WTC11 (cell line): ENCODE measurements at regions not wholly inside any gene's neighbourhood (a gene's known extent, or its start where the extent isn't known, plus 50 kb on each side); places are given as distances from the start of the nearest gene placed in this dataset.
"Not testable (repeated sequence)": the region's sequence is repeated elsewhere in the genome, so short reads cannot be mapped to it uniquely, and the experiment has no call there.

Source experiments
- ATAC-seq: fragments of 200-7000 bp; cut with Tn5 transposase; 2 replicates; pipeline ENCODE4 v1.10.0; 2021; ENCODE audit warnings: mild to moderate bottlenecking, moderate library complexity
- CTCF ChIA-PET: fragments of 300-600 bp; sonication (Branson Sonifier 250); formaldehyde crosslinking; loops from one replicate; lab custom pipeline; 2021; ENCODE audit warnings: antibody characterized with exemption; lab: Charles Lee
- POLR2A ChIA-PET: fragments of 350-600 bp; sonication (Branson Sonifier 250); formaldehyde crosslinking; loops from one replicate; lab custom pipeline; 2021; ENCODE audit warnings: antibody characterized with exemption; lab: Charles Lee
- DNase-seq: peaks from one replicate; pipeline ENCODE4 v3.0.0; 2021; ENCODE audit warnings: low spot score
- H3K27ac Mint-ChIP-seq: 2 replicates; pipeline ENCODE4 v1.8.0; 2021; ENCODE audit warnings: mixed read lengths
- H3K27me3 Mint-ChIP-seq: 2 replicates; pipeline ENCODE4 v1.8.0; 2021; ENCODE audit warnings: low read depth, mild to moderate bottlenecking, moderate library complexity, mixed read lengths
- H3K36me3 Mint-ChIP-seq: 2 replicates; pipeline ENCODE4 v1.8.0; 2021; ENCODE audit warnings: mixed read lengths
- H3K4me1 Mint-ChIP-seq: 2 replicates; pipeline ENCODE4 v1.8.0; 2022; ENCODE audit warnings: mixed read lengths
- H3K4me3 Mint-ChIP-seq: 2 replicates; pipeline ENCODE4 v1.8.0; 2021; ENCODE audit warnings: mild to moderate bottlenecking, moderate library complexity, mixed read lengths
- H3K9me3 Mint-ChIP-seq: 2 replicates; pipeline ENCODE4 v1.8.0; 2021; ENCODE audit warnings: mixed read lengths
- CTCF ChIP-seq: fragments of 200-600 bp; IDR thresholded peaks from 2 replicates; pipeline ENCODE4 v1.8.0; 2022; ENCODE audit warnings: antibody characterized with exemption
- E2F5 ChIP-seq: sonication (generic); formaldehyde crosslinking; IDR thresholded peaks from 2 replicates; pipeline ENCODE4 v1.8.1; 2022; ENCODE audit warnings: mild to moderate bottlenecking, moderate library complexity, missing genetic modification reagents
- ELF4 ChIP-seq: sonication (generic); formaldehyde crosslinking; IDR thresholded peaks from 2 replicates; pipeline ENCODE4 v1.8.1; 2022; ENCODE audit warnings: low read depth, mild to moderate bottlenecking, moderate library complexity, missing genetic modification reagents
- ERG ChIP-seq: fragments of 250-450 bp; sonication (Bioruptor Pico); IDR thresholded peaks from 2 replicates; pipeline ENCODE4 v1.8.0; 2021; ENCODE audit warnings: mild to moderate bottlenecking
- FOXJ3 ChIP-seq: sonication (generic); formaldehyde crosslinking; IDR thresholded peaks from 2 replicates; pipeline ENCODE4 v1.9.0; 2021; ENCODE audit warnings: missing genetic modification reagents, mild to moderate bottlenecking, borderline replicate concordance
- GRHL2 ChIP-seq: fragments of 250-450 bp; sonication (Bioruptor Pico); IDR thresholded peaks from 2 replicates; pipeline ENCODE4 v1.8.0; 2022; ENCODE audit warnings: mild to moderate bottlenecking, moderate library complexity; ENCODE audit not compliant: insufficient replicate concordance, severe bottlenecking
- GTF2I ChIP-seq: fragments of 250-450 bp; sonication (Bioruptor Pico); conservative IDR thresholded peaks from 2 replicates; pipeline ENCODE4 v1.4.0; 2021; ENCODE audit warnings: mild to moderate bottlenecking
- HMGA2 ChIP-seq: fragments of 250-450 bp; sonication (Bioruptor Pico); IDR thresholded peaks from 2 replicates; pipeline ENCODE4 v1.4.0; 2021; ENCODE audit warnings: mild to moderate bottlenecking, moderate library complexity
- JAZF1 ChIP-seq: fragments of 250-450 bp; sonication (Bioruptor Pico); IDR thresholded peaks from 2 replicates; pipeline ENCODE4 v1.9.0; 2021; ENCODE audit warnings: moderate library complexity, mild to moderate bottlenecking, inconsistent platforms
- MAX ChIP-seq: sonication (generic); formaldehyde crosslinking; IDR thresholded peaks from 2 replicates; pipeline ENCODE4 v1.8.0; 2022; ENCODE audit warnings: mild to moderate bottlenecking, missing genetic modification reagents
- MLX ChIP-seq: sonication (generic); formaldehyde crosslinking; IDR thresholded peaks from 2 replicates; pipeline ENCODE4 v1.8.1; 2023; ENCODE audit warnings: mild to moderate bottlenecking, missing genetic modification reagents, moderate library complexity
- NFE2L1 ChIP-seq: sonication (generic); formaldehyde crosslinking; IDR thresholded peaks from 2 replicates; pipeline ENCODE4 v1.8.1; 2023; ENCODE audit warnings: missing genetic modification reagents
- SP1 ChIP-seq: sonication (generic); formaldehyde crosslinking; conservative IDR thresholded peaks from 2 replicates; pipeline ENCODE4 v1.8.1; 2022; ENCODE audit warnings: missing genetic modification reagents
- TEAD1 ChIP-seq: sonication (generic); formaldehyde crosslinking; IDR thresholded peaks from 2 replicates; pipeline ENCODE4 v1.8.0; 2022; ENCODE audit warnings: mild to moderate bottlenecking, missing genetic modification reagents
- TP53 ChIP-seq: sonication (generic); formaldehyde crosslinking; IDR thresholded peaks from 2 replicates; pipeline ENCODE4 v1.8.1; 2023; ENCODE audit warnings: mild to moderate bottlenecking, missing genetic modification reagents
- ZNF121 ChIP-seq: sonication (generic); formaldehyde crosslinking; IDR thresholded peaks from 2 replicates; pipeline ENCODE4 v1.8.0; 2023; ENCODE audit warnings: missing genetic modification reagents
- ZNF416 ChIP-seq: fragments of 250-450 bp; sonication (Bioruptor Pico); IDR thresholded peaks from 2 replicates; pipeline ENCODE4 v1.9.0; 2021; ENCODE audit warnings: mild to moderate bottlenecking, inconsistent platforms
- ZNF671 ChIP-seq: fragments of 250-450 bp; sonication (Bioruptor Pico); IDR thresholded peaks from 2 replicates; pipeline ENCODE4 v1.8.0; 2021; ENCODE audit warnings: mild to moderate bottlenecking
- ZSCAN18 ChIP-seq: fragments of 250-450 bp; sonication (Bioruptor Pico); IDR thresholded peaks from 2 replicates; pipeline ENCODE4 v2.1.2; 2022; ENCODE audit warnings: mild to moderate bottlenecking, moderate library complexity

GRCh38 chr10:29698773-29699490, 64.2 kb upstream of the SVIL start:
- no peaks in the 10 kb centered on the region for H3K27me3 Mint-ChIP-seq
- no peak overlapping the region for H3K27ac Mint-ChIP-seq
- peaks cover 9% of the 10 kb centered on the region for H3K36me3 Mint-ChIP-seq
- H3K4me1 Mint-ChIP-seq = peaks cover 32% of the 10 kb centered on the region
- H3K4me3 Mint-ChIP-seq = no peak overlapping the region
- TF ChIP-seq ZNF121 (CRISPR knock-in tag) (peak; percentile 30; the same call in 1 of the 2 replicates), JAZF1 (CRISPR knock-in tag) (no peak)
- H3K9me3 Mint-ChIP-seq = peaks cover 8% of the 10 kb centered on the region; the same call in 1 of the 2 replicates
- POLR2A ChIA-PET = no interaction called here
- DNase-seq (no peak), ATAC-seq (no peak)
- CTCF ChIA-PET = interaction anchor here (1.0 kb wide), 1 partner anchor 203 kb away, joined by 3 read pairs; no protein-coding TSS in a partner anchor

GRCh38 chr10:29696581-29696980, 61.8 kb upstream of the SVIL start:
- POLR2A ChIA-PET, H3K36me3 Mint-ChIP-seq, ATAC-seq, H3K27ac Mint-ChIP-seq, H3K9me3 Mint-ChIP-seq, H3K4me3 Mint-ChIP-seq, H3K27me3 Mint-ChIP-seq, CTCF ChIA-PET, DNase-seq: not testable (repeated sequence)
- H3K4me1 Mint-ChIP-seq = peaks cover 39% of the 10 kb centered on the region

- CTCF ChIA-PET = no interaction called here
These were observed 59.4 kb upstream of the SVIL start for GRCh38 chr10:29694121-29694520.

GRCh38 chr10:29692121-29692539, 57.4 kb upstream of the SVIL start:
- Mint-ChIP-seq H3K4me1 (peaks cover 68% of the 10 kb centered on the region), H3K27me3 (no peaks in the 10 kb centered on the region), H3K4me3 (peak overlapping the region; percentile 35), H3K36me3 (peaks cover 4% of the 10 kb centered on the region), H3K9me3 (0 out of 2 replicates have a peak, but pooled peaks cover 2% of the 10 kb centered on the region), H3K27ac (peak overlapping the region; percentile 96)
- CTCF ChIA-PET = interaction anchor here (0.6 to 1.0 kb wide), 3 partner anchors 21 to 175 kb away, joined by 3 to 4 read pairs (median 3); no protein-coding TSS in a partner anchor
- no peak for DNase-seq
- TF ChIP-seq SP1 (CRISPR knock-in tag) (0 out of 2 replicates have a peak, but pooled peaks have one; percentile 31), ZNF416 (CRISPR knock-in tag) (no peak)
- POLR2A ChIA-PET = interaction anchor here (1.1 kb wide), 1 partner anchor 43 kb away, joined by 4 read pairs; no protein-coding TSS in a partner anchor
- peak; percentile 79 for ATAC-seq

More at GRCh38 chr10:29694121-29694520, 59.4 kb upstream of the SVIL start:
- Mint-ChIP-seq H3K9me3 (0 out of 2 replicates have a peak, but pooled peaks cover 2% of the 10 kb centered on the region), H3K27me3 (no peaks in the 10 kb centered on the region), H3K36me3 (peaks cover 4% of the 10 kb centered on the region), H3K27ac (peak overlapping the region; percentile 92), H3K4me3 (no peak overlapping the region), H3K4me1 (peaks cover 48% of the 10 kb centered on the region)
- no peak for ATAC-seq
- TF ChIP-seq NFE2L1 (CRISPR knock-in tag) (no peak), ERG (no peak), MLX (no peak), TEAD1 (CRISPR knock-in tag) (no peak), TP53 (no peak), MAX (CRISPR knock-in tag) (no peak)
- no peak for DNase-seq
- POLR2A ChIA-PET = no interaction called here

GRCh38 chr10:29691564-29692072, 56.8 kb upstream of the SVIL start:
- H3K27ac Mint-ChIP-seq = peak overlapping the region; percentile 96
- H3K36me3 Mint-ChIP-seq = peaks cover 4% of the 10 kb centered on the region
- CTCF ChIA-PET = interaction anchor here (0.6 to 1.0 kb wide), 3 partner anchors 43 to 174 kb away, joined by 3 to 4 read pairs (median 3); no protein-coding TSS in a partner anchor
- POLR2A ChIA-PET = interaction anchor here (1.1 kb wide), 1 partner anchor 43 kb away, joined by 4 read pairs; no protein-coding TSS in a partner anchor
- DNase-seq (no peak), ATAC-seq (peak; percentile 46)
- H3K4me1 Mint-ChIP-seq = peaks cover 73% of the 10 kb centered on the region
- 0 out of 2 replicates have a peak, but pooled peaks cover 2% of the 10 kb centered on the region for H3K9me3 Mint-ChIP-seq
- H3K27me3 Mint-ChIP-seq = no peaks in the 10 kb centered on the region
- peak overlapping the region; percentile 35 for H3K4me3 Mint-ChIP-seq
- TF ChIP-seq GTF2I (no peak), ZNF121 (CRISPR knock-in tag) (no peak), HMGA2 (CRISPR knock-in tag) (no peak), E2F5 (CRISPR knock-in tag) (no peak), CTCF (no peak), ZSCAN18 (CRISPR knock-in tag) (no peak), ELF4 (no peak), FOXJ3 (CRISPR knock-in tag) (no peak), ZNF671 (no peak), GRHL2 (CRISPR knock-in tag) (no peak), SP1 (CRISPR knock-in tag) (no peak)
